Stimulated activated CD4-positive, alpha-beta T cell treated with anti-CD3 and anti-CD28 coated beads, Interleukin-12 subunit alpha, Interleukin-12 subunit beta, amount 100 ng/mL, for 4 hours (primary cell): ENCODE measurements at regions not wholly inside any gene's neighbourhood (a gene's known extent, or its start where the extent isn't known, plus 50 kb on each side); places are given as distances from the start of the nearest gene placed in this dataset.

Experiments
- DNase-seq: peaks from one replicate; pipeline ENCODE4 v3.0.0-alpha.2; 2020

- no peak for DNase-seq
These were observed 95.8 kb downstream of the PERP start for GRCh38 chr6:138011413-138011812.

- DNase-seq: no peak
These were observed 94.5 kb downstream of the PERP start for GRCh38 chr6:138012682-138013081.

- no peak for DNase-seq
These were observed 93.3 kb downstream of the PERP start for GRCh38 chr6:138013959-138014358.

GRCh38 chr6:138017166-138017757, 90.0 kb downstream of the PERP start:
- no peak for DNase-seq

GRCh38 chr6:138018297-138018696, 88.9 kb downstream of the PERP start:
- no peak for DNase-seq

GRCh38 chr6:138025528-138025978, 81.7 kb downstream of the PERP start:
- DNase-seq: no peak

- no peak for DNase-seq
These were observed 80.9 kb downstream of the PERP start for GRCh38 chr6:138026342-138026741.

GRCh38 chr6:138028893-138029292, 78.3 kb downstream of the PERP start:
- no peak for DNase-seq

GRCh38 chr6:138030872-138031271, 76.3 kb downstream of the PERP start:
- no peak for DNase-seq

- DNase-seq: no peak
These were observed 75.8 kb downstream of the PERP start for GRCh38 chr6:138031417-138031816.

- no peak for DNase-seq
These were observed 75.4 kb downstream of the PERP start for GRCh38 chr6:138031850-138032249.

- no peak for DNase-seq
These were observed 74.6 kb downstream of the PERP start for GRCh38 chr6:138032571-138032970.

- DNase-seq: no peak
These were observed 73.0 kb downstream of the PERP start for GRCh38 chr6:138034229-138034628.

GRCh38 chr6:138035070-138035469, 72.1 kb downstream of the PERP start:
- DNase-seq: no peak

GRCh38 chr6:138036111-138036510, 71.1 kb downstream of the PERP start:
- DNase-seq: no peak

GRCh38 chr6:138037009-138037504, 70.2 kb downstream of the PERP start:
- no peak for DNase-seq

GRCh38 chr6:138038142-138038870, 68.9 kb downstream of the PERP start:
- no peak for DNase-seq
